AG10803 (cell line): ENCODE measurements at regions not wholly inside any gene's neighbourhood (a gene's known extent, or its start where the extent isn't known, plus 50 kb on each side); places are given as distances from the start of the nearest gene placed in this dataset.

Source experiments
- DNase-seq: peaks from one replicate; pipeline ENCODE4 v3.0.0; 2010; ENCODE audit warnings: low read depth
- H3K4me3 ChIP-seq: 2 replicates; pipeline ENCODE4 v1.5.1; 2011; ENCODE audit warnings: mild to moderate bottlenecking, low read length, control low read depth
- CTCF ChIP-seq: conservative IDR thresholded peaks from 2 replicates; pipeline ENCODE4 v1.5.1; 2011; ENCODE audit warnings: mild to moderate bottlenecking, low read length, control low read depth, inconsistent platforms

DNA sequence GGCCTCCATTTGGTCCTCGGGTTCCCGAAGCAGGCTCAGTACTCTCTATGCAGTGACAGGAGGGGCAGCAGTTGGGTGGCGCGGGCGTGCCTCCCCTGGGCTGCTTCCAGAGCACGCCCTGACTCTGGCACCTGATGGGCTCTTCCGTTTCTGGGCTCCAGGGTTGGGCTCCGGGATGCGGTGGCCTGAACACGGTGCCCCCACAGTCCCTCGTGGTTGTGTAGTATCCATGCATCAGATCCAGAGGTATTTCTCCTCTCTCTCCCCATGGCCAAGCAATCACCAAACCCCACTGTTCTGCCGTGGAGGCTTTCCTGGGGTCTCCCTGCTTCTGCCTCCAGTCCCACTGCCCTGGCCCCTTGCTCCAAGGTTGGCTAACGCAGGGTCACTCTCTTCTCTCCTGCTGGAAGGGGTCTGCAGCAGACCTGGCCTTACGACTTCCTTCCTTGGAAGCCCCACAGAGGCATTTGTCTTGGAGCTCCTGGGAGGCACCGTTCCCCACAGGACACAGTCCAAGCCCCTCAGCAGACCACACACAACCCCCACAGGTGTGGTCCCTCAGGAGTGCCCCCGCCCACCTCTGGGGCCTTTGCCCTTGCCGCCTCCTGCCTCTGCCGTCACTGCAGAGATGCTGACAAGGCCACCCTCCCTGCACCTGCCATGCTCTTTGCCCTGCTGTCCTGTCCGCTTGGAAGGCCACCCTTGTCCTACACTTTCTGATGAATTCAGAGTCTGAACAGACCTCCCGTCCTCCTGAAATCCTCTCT lies 136.6 kb upstream of the ASB18 start:
- H3K4me3 ChIP-seq, result no peak overlapping the region
- no peak for TF ChIP-seq CTCF

DNA sequence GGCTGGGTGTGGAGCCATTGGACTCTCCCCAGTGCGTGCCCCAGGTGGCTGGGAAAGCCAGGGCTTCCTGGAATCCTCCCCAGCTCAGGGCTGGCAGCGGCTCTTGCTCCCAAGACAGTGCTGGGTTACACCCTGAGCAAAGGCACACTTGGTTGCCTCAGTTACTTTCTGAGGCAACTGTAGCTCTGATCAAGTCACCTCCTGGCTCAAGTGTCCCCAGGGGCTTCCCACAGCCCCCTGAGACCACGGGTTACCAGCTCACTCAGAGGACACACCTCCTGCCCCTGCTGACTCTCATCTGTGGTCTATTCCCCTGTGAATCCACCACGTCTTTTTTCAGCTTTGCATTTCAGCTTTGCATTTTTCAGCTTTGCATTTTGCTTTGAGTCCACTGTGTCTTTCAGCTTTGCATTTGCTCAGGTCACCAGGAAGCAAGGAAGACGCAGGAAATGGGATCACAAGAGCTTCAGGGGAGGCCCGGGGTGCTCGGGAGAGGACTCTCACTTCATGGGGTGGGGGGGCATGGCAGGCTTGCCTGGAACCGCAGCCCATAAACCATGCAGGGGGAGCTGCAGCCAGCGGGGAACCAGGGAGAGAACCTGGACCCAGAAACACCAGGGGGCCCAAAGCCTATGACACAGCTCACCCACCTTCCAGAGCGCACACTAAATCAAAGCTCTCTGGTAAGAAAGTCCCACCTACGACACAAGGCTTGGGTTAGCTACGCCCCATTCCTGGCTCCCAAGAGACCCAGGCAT lies 138.0 kb upstream of the ASB18 start:
- H3K4me3 ChIP-seq, result no peak overlapping the region
- DNase-seq, result no peak
- no peak for TF ChIP-seq CTCF

More for the DNA sequence above, 136.6 kb upstream of the ASB18 start:
- no peak for DNase-seq

- no peak for TF ChIP-seq CTCF
- DNase-seq, result no peak
- H3K4me3 ChIP-seq, result no peak overlapping the region
Observed at GRCh38 chr2:236403125-236403524, 138.9 kb upstream of the ASB18 start.

DNA sequence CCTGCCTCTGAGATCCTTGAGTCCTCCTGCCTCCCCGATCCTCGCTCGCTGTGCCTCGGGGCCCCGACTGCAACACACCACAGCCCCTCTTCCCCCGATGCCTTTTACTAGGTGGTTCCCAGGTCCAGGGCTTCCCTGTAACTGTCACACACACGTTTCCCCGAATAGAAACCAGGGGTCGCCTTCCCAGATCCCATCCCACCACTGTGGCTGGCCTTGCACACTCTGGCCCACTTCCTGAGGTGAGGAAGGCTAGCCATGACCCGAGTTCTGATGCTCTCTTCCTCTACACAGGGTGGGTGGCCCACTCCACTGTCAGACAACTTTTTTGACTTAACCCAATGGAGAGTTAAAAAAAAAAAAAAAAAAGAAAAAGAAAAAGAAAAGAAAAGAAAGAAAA lies 139.6 kb upstream of the ASB18 start:
- TF ChIP-seq CTCF, result no peak
- DNase-seq, result no peak

DNA sequence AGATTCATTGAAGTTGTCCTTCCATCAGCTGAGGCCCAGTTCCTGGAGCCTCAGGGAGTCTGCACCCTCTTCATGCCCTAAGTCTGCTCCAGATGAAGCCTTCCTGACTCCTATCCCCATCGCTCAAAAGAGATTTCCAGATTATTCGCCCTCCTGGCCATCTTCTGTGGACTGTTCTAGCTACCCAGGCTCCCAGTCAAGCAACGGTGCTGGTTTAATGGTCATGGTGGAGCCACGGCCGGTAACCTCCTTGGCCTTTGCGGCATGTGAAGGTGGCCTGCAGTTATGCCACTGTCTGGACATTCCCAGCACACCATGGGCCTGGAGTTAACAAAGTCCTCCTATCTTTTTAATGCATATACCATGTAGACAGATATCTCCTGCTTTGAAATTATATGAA lies 140.1 kb upstream of the ASB18 start:
- DNase-seq, result no peak
- no peak for TF ChIP-seq CTCF
- H3K4me3 ChIP-seq, result no peak overlapping the region

More for the DNA sequence above, 139.6 kb upstream of the ASB18 start:
- no peak overlapping the region for H3K4me3 ChIP-seq

- TF ChIP-seq CTCF, result no peak
- H3K4me3 ChIP-seq, result no peak overlapping the region
- DNase-seq, result no peak
Observed at GRCh38 chr2:236405357-236405756, 141.2 kb upstream of the ASB18 start.

GRCh38 chr2:236408090-236408489 lies 143.9 kb upstream of the ASB18 start:
- DNase-seq, result no peak
- TF ChIP-seq CTCF, result no peak
- H3K4me3 ChIP-seq, result no peak overlapping the region
